ENCODE measurements at regions not wholly inside any gene's neighbourhood (a gene's known extent, or its start where the extent isn't known, plus 50 kb on each side); places are given as distances from the start of the nearest gene placed in this dataset.

- H3K4me1 Mint-ChIP-seq (ENCODE audit: low read depth, unreplicated experiment): no peaks in the 10 kb centered on the region
- H3K9me3 Mint-ChIP-seq (ENCODE audit: low read depth, unreplicated experiment): peaks cover 20% of the 10 kb centered on the region
- DNase-seq: no peak
- no peaks in the 10 kb centered on the region for H3K36me3 Mint-ChIP-seq (ENCODE audit: insufficient read depth, unreplicated experiment)
- H3K27ac Mint-ChIP-seq (ENCODE audit: unreplicated experiment): no peak overlapping the region
- no TSS peak for BruUV-seq (replicated peaks)
- intact Hi-C loops (cut with micrococcal nuclease; ENCODE audit: unreplicated experiment): no loop called here
- no peaks in the 10 kb centered on the region for H3K27me3 Mint-ChIP-seq (ENCODE audit: unreplicated experiment)
- no peak for TF ChIP-seq CTCF (IDR thresholded peaks at IDR 0.05; ENCODE audit: unreplicated experiment)
- CTCF ChIA-PET: no interaction called here
- H3K4me3 Mint-ChIP-seq (ENCODE audit: low read depth, unreplicated experiment): no peak overlapping the region
Observed at GRCh38 chr17:70230850-70231640, 61.7 kb downstream of the KCNJ2 start.

- H3K4me1 Mint-ChIP-seq (ENCODE audit: low read depth, unreplicated experiment): no peaks in the 10 kb centered on the region
- CTCF ChIA-PET: no interaction called here
- intact Hi-C loops (cut with micrococcal nuclease; ENCODE audit: unreplicated experiment): no loop called here
- peaks cover 28% of the 10 kb centered on the region for H3K9me3 Mint-ChIP-seq (ENCODE audit: low read depth, unreplicated experiment)
- no peak overlapping the region for H3K4me3 Mint-ChIP-seq (ENCODE audit: low read depth, unreplicated experiment)
- no peak for DNase-seq
- no peaks in the 10 kb centered on the region for H3K27me3 Mint-ChIP-seq (ENCODE audit: unreplicated experiment)
- no peak overlapping the region for H3K27ac Mint-ChIP-seq (ENCODE audit: unreplicated experiment)
- TF ChIP-seq CTCF (IDR thresholded peaks at IDR 0.05; ENCODE audit: unreplicated experiment): no peak
- no peaks in the 10 kb centered on the region for H3K36me3 Mint-ChIP-seq (ENCODE audit: insufficient read depth, unreplicated experiment)
- BruUV-seq (replicated peaks): no TSS peak
Observed at GRCh38 chr17:70232466-70232865, 63.1 kb downstream of the KCNJ2 start.

GRCh38 chr17:70235252-70235651 lies 65.9 kb downstream of the KCNJ2 start:
- no TSS peak for BruUV-seq (replicated peaks)
- DNase-seq: no peak

GRCh38 chr17:70238228-70238627 lies 68.9 kb downstream of the KCNJ2 start:
- TF ChIP-seq CTCF (IDR thresholded peaks at IDR 0.05; ENCODE audit: unreplicated experiment): no peak
- no peaks in the 10 kb centered on the region for H3K4me1 Mint-ChIP-seq (ENCODE audit: low read depth, unreplicated experiment)
- CTCF ChIA-PET: no interaction called here
- no peaks in the 10 kb centered on the region for H3K36me3 Mint-ChIP-seq (ENCODE audit: insufficient read depth, unreplicated experiment)
- H3K4me3 Mint-ChIP-seq (ENCODE audit: low read depth, unreplicated experiment): no peak overlapping the region
- H3K27me3 Mint-ChIP-seq (ENCODE audit: unreplicated experiment): no peaks in the 10 kb centered on the region
- peaks cover 17% of the 10 kb centered on the region for H3K9me3 Mint-ChIP-seq (ENCODE audit: low read depth, unreplicated experiment)
- intact Hi-C loops (cut with micrococcal nuclease; ENCODE audit: unreplicated experiment): no loop called here
- H3K27ac Mint-ChIP-seq (ENCODE audit: unreplicated experiment): no peak overlapping the region
- BruUV-seq (replicated peaks): no TSS peak
- no peak for DNase-seq

More at GRCh38 chr17:70235252-70235651, 65.9 kb downstream of the KCNJ2 start:
- Mint-ChIP-seq H3K36me3 (ENCODE audit: insufficient read depth, unreplicated experiment) (no peaks in the 10 kb centered on the region), H3K27ac (ENCODE audit: unreplicated experiment) (no peak overlapping the region), H3K4me1 (ENCODE audit: low read depth, unreplicated experiment) (no peaks in the 10 kb centered on the region), H3K9me3 (ENCODE audit: low read depth, unreplicated experiment) (peaks cover 21% of the 10 kb centered on the region), H3K27me3 (ENCODE audit: unreplicated experiment) (no peaks in the 10 kb centered on the region), H3K4me3 (ENCODE audit: low read depth, unreplicated experiment) (no peak overlapping the region)
- no peak for TF ChIP-seq CTCF (IDR thresholded peaks at IDR 0.05; ENCODE audit: unreplicated experiment)
- intact Hi-C loops (cut with micrococcal nuclease; ENCODE audit: unreplicated experiment): no loop called here
- CTCF ChIA-PET: no interaction called here
